ENCODE measurements at regions not wholly inside any gene's neighbourhood (a gene's known extent, or its start where the extent isn't known, plus 50 kb on each side); places are given as distances from the start of the nearest gene placed in this dataset.

- TF ChIP-seq CTCF (IDR thresholded peaks at IDR 0.05) (no peak), POLR2A (IDR thresholded peaks at IDR 0.05) (no peak)
These were observed 91.5 kb downstream of the MIAT start for GRCh38 chr22:26748845-26749244.

Data from Peyer's patch (tissue), 4 donors.